Colonic mucosa (tissue), 4 donors: ENCODE measurements at regions not wholly inside any gene's neighbourhood (a gene's known extent, or its start where the extent isn't known, plus 50 kb on each side); places are given as distances from the start of the nearest gene placed in this dataset.

Experiments used
- DNase-seq: peaks from one replicate; pipeline ENCODE4 v3.0.0-alpha.2; 2020
- H3K27ac ChIP-seq: fragments of 200-600 bp; one replicate; pipeline ENCODE4 v1.8.0; 2021
- H3K27me3 ChIP-seq: fragments of 200-600 bp; one replicate; pipeline ENCODE4 v1.8.0; 2021
- H3K36me3 ChIP-seq: fragments of 200-600 bp; one replicate; pipeline ENCODE4 v1.8.0; 2021
- H3K4me1 ChIP-seq: fragments of 200-600 bp; one replicate; pipeline ENCODE4 v1.8.0; 2021; ENCODE audit warnings: mild to moderate bottlenecking
- H3K4me3 ChIP-seq: fragments of 200-600 bp; one replicate; pipeline ENCODE4 v1.8.0; 2021
- H3K9ac ChIP-seq, 2 donors: one replicate each; pipeline ENCODE4 v1.7.0; 2013; ENCODE audit warnings: control low read depth in 2 of 2, low read depth in 2 of 2, low read length in 2 of 2
- H3K9me3 ChIP-seq: fragments of 200-600 bp; one replicate; pipeline ENCODE4 v1.8.0; 2021
- intact Hi-C: fragments of 100-400 bp; cut with DNase I; formaldehyde crosslinking; loops from one replicate; pipeline ENCODE4 v1.14.1; 2022
- TF ChIP-seq, protein P1 (sequence below): fragments of 200-600 bp; IDR thresholded peaks from one replicate; pipeline ENCODE4 v1.8.0; 2022; ENCODE audit warnings: antibody characterized with exemption, mild to moderate bottlenecking
- donor health status: healthy.
- donor health status: DM: no; HTN: no; CAD: no.
- donor health status: DM: no; HTN: no; CAD: no.

DNA sequence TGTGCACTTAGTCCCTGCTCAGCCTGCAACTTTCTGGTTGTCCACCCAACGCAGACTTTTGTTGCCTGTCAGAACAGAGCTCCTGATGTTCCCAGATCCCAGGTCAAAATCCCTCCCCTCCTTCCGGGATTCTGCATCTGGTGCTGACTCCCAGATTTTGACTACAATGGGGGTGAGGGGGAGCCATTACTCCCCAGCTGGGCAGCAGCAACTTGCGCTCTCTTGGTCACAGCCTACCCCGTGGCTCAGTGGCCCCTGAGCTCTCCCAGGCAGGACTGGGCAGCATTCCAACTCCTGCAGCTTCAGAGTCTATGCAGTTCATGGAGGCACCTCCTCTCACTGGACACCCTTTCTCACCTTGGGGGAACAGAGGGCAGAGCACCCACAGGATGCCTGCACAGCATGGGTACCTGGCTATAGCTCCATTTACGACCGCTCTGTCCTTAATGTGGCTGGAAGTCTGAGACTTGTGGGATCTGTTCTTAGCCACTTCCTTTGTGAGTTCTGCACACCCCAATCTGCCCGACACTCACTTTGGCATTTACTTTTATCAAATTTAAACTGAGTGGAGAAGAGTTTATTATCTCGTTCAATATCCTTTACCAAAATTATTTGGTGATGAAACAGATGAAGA is 545.5 kb upstream of the MGMT start:
- H3K27ac ChIP-seq = no peak overlapping the region
- H3K4me3 ChIP-seq = no peak overlapping the region
- no peak for DNase-seq
- no peaks in the 10 kb centered on the region for H3K9me3 ChIP-seq
- H3K9ac ChIP-seq = no peak overlapping the region
- TF ChIP-seq, protein P1, sequence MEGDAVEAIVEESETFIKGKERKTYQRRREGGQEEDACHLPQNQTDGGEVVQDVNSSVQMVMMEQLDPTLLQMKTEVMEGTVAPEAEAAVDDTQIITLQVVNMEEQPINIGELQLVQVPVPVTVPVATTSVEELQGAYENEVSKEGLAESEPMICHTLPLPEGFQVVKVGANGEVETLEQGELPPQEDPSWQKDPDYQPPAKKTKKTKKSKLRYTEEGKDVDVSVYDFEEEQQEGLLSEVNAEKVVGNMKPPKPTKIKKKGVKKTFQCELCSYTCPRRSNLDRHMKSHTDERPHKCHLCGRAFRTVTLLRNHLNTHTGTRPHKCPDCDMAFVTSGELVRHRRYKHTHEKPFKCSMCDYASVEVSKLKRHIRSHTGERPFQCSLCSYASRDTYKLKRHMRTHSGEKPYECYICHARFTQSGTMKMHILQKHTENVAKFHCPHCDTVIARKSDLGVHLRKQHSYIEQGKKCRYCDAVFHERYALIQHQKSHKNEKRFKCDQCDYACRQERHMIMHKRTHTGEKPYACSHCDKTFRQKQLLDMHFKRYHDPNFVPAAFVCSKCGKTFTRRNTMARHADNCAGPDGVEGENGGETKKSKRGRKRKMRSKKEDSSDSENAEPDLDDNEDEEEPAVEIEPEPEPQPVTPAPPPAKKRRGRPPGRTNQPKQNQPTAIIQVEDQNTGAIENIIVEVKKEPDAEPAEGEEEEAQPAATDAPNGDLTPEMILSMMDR = no peak
- no peaks in the 10 kb centered on the region for H3K4me1 ChIP-seq
- no peaks in the 10 kb centered on the region for H3K27me3 ChIP-seq
- intact Hi-C loops = no loop called here
- no peaks in the 10 kb centered on the region for H3K36me3 ChIP-seq

DNA sequence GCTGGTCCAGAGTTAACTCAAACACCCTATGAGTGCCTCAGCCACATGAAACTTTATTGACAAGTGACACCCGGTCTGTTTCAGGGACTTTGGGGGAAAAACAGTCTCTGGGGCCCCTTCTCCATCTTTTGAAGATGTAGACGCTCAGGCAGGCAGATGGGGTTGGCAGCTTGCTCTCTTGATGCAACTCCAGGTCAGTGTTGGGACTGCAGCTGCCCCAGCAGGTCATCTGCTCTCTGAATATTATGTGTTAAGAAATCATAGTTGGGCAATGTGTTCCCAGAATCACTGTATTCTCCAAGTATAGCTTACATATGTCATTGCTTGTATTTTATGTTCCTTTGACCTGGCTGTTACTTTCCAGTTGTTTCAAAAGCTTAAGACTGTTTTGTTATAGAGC is 544.9 kb upstream of the MGMT start:
- Histone ChIP-seq H3K27ac (no peak overlapping the region), H3K27me3 (no peaks in the 10 kb centered on the region), H3K4me3 (no peak overlapping the region), H3K9me3 (no peaks in the 10 kb centered on the region), H3K36me3 (no peaks in the 10 kb centered on the region), H3K9ac (no peak overlapping the region), H3K4me1 (no peaks in the 10 kb centered on the region)
- intact Hi-C loops = no loop called here
- peak; percentile 21 for DNase-seq
- TF ChIP-seq, protein P1 = no peak

DNA sequence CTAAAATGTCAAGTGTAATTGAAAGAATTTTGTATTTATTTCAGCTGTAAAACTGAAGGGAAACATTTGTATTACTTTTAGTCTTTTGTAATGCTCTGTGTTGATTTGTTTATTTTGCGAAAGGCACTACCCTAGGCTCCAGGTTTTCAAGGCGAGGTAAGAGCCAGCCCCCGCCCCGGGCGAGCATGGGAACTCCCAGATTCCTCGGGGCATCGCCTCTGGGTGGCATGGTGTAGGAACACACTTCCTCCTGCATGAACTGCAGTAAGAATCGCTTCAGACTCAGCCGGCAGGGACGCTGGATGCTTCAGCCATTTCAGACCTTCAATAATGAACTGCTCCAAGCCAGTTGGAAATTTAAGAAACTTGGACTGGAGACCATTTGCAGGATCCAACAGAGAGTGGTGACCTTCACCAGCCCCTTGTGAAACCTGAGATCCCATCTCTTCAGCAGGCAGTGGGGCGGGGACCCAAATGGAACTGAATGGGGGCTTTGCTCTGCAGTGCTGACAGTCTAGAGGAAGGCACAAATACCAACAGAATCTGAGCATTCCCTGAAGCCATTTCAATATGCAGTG is 544.3 kb upstream of the MGMT start:
- H3K27ac ChIP-seq = no peak overlapping the region
- DNase-seq = no peak
- no peaks in the 10 kb centered on the region for H3K9me3 ChIP-seq

DNA sequence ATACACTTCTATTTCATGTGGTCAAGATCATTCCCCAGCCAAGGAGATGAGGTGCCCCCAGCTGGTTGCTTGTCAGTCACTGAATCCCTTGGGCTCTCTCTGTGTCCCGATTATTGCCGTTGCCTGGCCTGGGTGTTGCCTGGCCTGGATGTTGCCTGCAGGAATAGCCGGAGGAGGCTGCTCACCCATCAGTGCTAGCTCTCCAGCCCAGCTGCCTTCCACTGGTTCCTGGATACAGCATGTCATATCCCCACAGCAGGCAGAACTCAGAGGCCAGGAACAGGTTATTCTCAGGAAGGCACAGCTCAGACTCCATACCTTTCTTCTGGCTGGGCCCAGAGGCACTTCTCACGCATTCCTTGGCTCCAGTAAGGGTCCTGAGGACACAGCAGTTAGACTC is 542.1 kb upstream of the MGMT start:
- H3K27ac ChIP-seq = no peak overlapping the region
- H3K27me3 ChIP-seq = no peaks in the 10 kb centered on the region
- no peak overlapping the region for H3K9ac ChIP-seq
- no peaks in the 10 kb centered on the region for H3K36me3 ChIP-seq
- TF ChIP-seq, protein P1 = no peak
- H3K4me1 ChIP-seq = no peaks in the 10 kb centered on the region
- H3K4me3 ChIP-seq = no peak overlapping the region
- DNase-seq = no peak
- no peaks in the 10 kb centered on the region for H3K9me3 ChIP-seq
- intact Hi-C loops = no loop called here

More for the DNA sequence above, 544.3 kb upstream of the MGMT start:
- Histone ChIP-seq H3K9ac (no peak overlapping the region), H3K27me3 (no peaks in the 10 kb centered on the region), H3K36me3 (no peaks in the 10 kb centered on the region), H3K4me3 (no peak overlapping the region), H3K4me1 (no peaks in the 10 kb centered on the region)
- intact Hi-C loops = no loop called here
- TF ChIP-seq, protein P1 = no peak

DNA sequence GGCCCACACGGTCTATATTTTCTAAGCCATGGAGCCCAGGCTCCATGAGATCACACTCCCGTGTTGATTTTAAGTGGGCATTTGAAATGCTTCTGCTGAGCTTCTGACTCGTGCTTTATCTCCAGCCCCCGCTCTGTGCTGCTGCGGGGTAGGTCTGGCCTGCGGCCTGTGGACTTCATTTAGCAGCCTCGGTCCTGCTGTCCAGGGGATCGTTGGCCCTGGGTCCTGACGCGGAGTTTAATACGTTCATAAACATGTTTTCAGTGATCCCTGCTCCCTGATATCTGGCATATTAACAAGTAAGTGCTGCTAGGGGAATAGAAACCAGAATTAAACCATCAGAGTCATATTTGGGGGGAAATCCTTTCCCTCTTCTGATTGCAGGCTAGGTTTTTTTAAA is 540.3 kb upstream of the MGMT start:
- Histone ChIP-seq H3K27me3 (no peaks in the 10 kb centered on the region), H3K9ac (no peak overlapping the region), H3K9me3 (no peaks in the 10 kb centered on the region), H3K4me1 (no peaks in the 10 kb centered on the region), H3K4me3 (no peak overlapping the region), H3K27ac (no peak overlapping the region), H3K36me3 (no peaks in the 10 kb centered on the region)
- TF ChIP-seq, protein P1 = no peak
- no peak for DNase-seq
- intact Hi-C loops = no loop called here
